Body of pancreas (tissue), 4 donors: ENCODE measurements at regions not wholly inside any gene's neighbourhood (a gene's known extent, or its start where the extent isn't known, plus 50 kb on each side); places are given as distances from the start of the nearest gene placed in this dataset.

Source experiments
- POLR2A ChIP-seq, 3 donors: fragments of 450-650 bp; IDR thresholded peaks; one replicate each; pipeline ENCODE4 v1.6.1; 2016; ENCODE audit warnings: antibody characterized with exemption in 3 of 3, mild to moderate bottlenecking in 2 of 3
- TF ChIP-seq, protein P1 (sequence below), 7 experiments: fragments of 450-650 bp in 4 of 7; fragments of 200-600 bp in 3 of 7; sonication (generic) in 3 of 7; IDR thresholded peaks; one replicate each; pipeline ENCODE4 v1.5.1; 2016 to 2019; ENCODE audit warnings: antibody characterized with exemption in 7 of 7

DNA sequence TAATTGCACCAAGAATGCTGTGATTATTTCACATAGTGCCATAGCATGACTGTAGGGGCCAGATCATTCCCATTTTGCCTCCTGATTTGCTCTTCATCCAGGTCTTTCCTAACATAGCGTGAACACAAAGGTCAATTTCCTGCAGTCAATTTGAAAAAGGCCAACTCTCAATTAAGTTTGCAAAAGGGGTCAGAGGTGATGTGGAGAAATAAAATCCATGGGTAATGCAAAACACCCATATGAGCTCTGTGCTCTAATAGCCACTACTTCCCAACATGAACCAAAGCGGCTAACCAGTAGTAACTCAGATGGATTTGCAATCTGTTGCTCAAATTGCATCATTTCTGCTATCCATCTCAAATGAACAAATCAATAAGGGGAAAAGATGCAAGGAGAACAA lies 275.5 kb upstream of the SOX9 start:
- TF ChIP-seq, protein P1, sequence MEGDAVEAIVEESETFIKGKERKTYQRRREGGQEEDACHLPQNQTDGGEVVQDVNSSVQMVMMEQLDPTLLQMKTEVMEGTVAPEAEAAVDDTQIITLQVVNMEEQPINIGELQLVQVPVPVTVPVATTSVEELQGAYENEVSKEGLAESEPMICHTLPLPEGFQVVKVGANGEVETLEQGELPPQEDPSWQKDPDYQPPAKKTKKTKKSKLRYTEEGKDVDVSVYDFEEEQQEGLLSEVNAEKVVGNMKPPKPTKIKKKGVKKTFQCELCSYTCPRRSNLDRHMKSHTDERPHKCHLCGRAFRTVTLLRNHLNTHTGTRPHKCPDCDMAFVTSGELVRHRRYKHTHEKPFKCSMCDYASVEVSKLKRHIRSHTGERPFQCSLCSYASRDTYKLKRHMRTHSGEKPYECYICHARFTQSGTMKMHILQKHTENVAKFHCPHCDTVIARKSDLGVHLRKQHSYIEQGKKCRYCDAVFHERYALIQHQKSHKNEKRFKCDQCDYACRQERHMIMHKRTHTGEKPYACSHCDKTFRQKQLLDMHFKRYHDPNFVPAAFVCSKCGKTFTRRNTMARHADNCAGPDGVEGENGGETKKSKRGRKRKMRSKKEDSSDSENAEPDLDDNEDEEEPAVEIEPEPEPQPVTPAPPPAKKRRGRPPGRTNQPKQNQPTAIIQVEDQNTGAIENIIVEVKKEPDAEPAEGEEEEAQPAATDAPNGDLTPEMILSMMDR (IDR thresholded peaks at IDR 0.05), result no peak
- TF ChIP-seq POLR2A (IDR thresholded peaks at IDR 0.05), result no peak
